RPMI8226 (cell line): ENCODE measurements at regions not wholly inside any gene's neighbourhood (a gene's known extent, or its start where the extent isn't known, plus 50 kb on each side); places are given as distances from the start of the nearest gene placed in this dataset.

Experiments
- DNase-seq: peaks from one replicate; pipeline ENCODE4 v3.0.0-alpha.2; 2015

GRCh38 chr11:134759274-134759673 lies 347.2 kb upstream of the B3GAT1 start:
- DNase-seq: no peak

- no peak for DNase-seq
Measured at GRCh38 chr11:134758342-134758931, 346.4 kb upstream of the B3GAT1 start.

DNA sequence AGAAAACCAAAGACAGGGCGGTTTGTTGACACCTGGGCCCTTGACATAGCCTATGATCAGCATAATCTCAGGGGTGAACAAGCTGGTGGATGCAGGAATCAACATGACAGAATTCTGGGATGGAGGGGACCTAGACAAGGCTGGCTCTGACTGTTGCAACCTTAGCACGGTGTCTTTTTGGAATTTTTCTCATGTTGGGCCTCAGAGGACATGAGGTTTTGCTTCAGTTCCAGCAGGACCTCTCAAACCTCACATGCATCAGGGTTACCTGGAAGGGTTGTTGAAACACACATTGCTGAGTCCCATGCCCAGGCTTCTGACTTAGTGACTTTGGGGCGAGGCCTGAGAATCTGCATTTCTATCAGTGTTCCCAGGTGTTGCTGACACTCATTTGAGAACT lies 345.6 kb upstream of the B3GAT1 start:
- no peak for DNase-seq

DNA sequence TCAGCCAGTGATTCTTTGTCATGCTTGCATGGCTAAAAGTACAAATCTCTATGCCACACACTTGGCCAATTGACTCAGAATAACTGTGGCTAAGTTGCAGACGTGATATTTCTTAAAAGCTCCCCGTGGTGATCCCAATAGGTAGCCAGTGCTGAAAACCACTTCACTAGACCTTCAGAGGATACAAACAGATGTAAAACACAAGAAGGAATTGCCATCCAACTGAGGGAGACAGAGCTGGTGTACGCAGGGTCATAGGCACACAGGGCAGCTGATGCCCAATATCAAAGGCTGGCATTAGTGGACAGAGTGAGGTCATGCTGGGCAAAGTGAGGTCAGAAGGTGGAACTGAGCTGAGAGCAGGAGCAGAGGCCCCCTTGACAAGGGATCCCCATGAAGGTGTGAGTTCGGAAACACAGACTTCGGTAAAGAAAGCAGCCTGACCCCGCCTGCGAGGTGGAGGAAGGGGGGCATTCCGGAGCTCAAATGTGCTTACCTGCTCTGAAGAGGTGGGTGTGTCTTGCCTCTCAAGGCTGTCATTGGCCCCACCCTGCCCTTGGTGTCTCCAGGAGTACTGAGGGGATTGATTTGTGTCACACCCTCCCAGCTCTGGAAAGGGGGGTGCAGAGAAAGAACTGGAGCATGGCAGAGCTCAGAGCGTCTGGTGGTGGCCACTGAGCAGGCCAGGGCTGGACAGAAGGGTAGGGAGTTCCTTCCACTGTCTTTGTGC lies 344.9 kb upstream of the B3GAT1 start:
- no peak for DNase-seq

- no peak for DNase-seq
Measured at GRCh38 chr11:134755535-134755934, 343.5 kb upstream of the B3GAT1 start.

GRCh38 chr11:134754521-134755198 lies 342.6 kb upstream of the B3GAT1 start:
- no peak for DNase-seq

GRCh38 chr11:134753771-134754520 lies 341.9 kb upstream of the B3GAT1 start:
- DNase-seq: no peak

DNA sequence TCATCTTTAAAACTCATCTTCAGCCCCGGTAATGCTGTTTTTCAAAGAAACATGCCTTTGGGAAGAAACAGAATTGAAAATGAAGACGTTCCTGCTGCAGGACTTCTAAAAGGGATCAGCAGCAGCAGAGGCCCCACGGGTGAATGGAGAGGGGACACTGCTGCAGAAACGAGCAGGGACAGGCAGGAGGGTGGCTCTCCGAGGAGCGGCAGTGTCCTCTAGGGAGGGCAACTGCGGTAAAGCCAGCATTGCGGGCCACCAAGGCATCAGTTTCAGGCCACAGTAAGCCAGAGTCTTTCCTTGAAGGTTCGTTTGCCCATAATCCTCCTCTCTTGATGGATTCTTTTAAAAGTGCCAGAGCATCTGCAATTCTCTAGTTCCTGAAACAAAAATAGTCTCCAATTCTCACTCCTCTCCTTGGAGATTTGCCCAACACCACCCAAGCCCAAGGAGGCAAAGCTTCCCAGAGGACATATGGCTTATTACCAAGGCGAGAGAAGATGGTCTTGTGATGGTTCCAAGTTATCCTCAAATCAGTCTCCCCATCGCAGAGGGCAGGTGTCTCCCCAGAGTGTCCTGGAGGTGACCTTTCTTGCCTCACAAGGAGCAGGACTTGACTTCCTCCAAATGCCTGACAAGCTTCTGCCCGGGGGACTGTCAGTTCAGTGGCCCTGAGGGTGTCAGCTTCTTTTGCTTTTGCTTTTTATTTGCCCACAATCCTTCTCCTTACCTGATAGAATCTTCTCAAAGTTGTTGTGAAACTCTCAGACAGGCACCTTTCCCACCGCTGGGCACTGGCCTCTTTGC lies 341.1 kb upstream of the B3GAT1 start:
- DNase-seq: no peak

- DNase-seq: no peak
Measured at GRCh38 chr11:134752526-134752925, 340.5 kb upstream of the B3GAT1 start.

DNA sequence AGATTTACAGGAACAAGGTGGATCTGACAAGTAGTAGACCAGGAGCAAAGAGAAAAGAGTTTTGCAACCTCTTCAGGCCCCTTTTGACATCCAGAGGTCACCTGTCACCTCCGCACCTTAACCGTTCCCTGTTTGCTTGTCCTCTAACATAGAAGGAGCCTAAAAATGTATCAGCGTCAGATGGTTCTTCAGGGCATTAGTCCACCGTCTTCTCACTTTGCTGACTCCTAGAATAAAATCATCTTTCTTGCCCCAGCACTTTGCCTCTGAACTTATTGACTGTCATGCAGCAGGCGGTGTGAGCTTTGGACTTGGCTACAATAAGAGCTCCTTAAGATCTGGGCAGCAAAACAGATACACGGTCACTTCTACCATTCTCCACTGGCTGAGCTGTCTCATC lies 339.7 kb upstream of the B3GAT1 start:
- no peak for DNase-seq

- no peak for DNase-seq
Measured at GRCh38 chr11:134751031-134751585, 339.1 kb upstream of the B3GAT1 start.

GRCh38 chr11:134750619-134751018 lies 338.6 kb upstream of the B3GAT1 start:
- no peak for DNase-seq

DNA sequence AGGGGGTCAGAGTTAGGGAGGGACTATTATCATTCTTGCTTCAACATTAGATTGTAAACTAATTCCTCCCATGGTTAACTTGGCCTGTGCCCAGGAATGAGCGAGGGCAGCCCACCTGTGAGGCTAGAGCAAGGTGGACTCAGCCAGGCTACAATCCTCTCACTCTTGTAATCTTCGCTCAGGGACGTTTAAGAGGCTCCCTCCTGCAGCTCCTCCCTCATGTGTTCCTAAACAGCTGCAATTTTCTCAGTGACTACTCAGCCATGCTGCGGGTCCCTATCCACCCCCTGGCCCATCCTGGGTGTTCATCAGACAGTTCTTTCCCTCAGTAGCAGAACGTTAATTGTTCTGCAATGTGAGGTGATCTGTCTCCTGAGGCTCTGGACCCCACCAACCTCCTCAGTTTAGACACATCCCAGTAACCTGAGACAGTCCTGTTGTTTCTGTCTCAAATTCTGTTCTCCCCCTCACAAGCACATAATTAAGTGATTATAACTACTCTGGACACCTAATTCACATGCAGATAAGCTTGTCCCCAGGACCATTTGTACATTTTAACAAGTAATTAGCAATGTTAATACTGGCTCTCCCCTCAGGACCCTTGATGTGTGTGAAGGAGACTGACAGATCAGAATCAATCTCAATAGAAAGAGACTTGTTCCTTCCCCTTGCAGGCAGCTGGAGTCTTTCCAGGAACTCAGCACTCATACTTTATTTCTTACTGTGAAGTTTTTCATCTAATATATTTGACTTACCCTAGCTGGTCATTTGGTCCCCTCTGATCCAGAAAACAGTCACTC lies 337.2 kb upstream of the B3GAT1 start:
- no peak for DNase-seq

DNA sequence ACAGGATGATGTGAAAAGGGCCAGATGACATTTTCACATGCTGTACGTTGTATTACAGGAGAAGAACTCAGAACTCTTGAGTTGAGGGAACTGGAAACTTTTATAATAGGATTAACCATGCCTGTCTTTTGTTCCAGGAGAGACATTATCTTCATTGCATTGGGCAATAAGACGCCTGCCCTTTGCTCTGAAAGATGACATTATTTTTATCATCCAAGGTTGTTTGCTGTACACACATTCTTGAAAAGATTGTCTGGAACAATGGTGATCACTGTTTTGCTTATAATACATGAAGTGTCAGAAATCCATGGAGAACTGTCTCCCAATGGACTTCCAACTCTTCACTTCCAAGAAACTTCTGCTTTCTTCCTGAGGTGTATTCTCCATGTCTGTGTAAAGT lies 334.6 kb upstream of the B3GAT1 start:
- DNase-seq: no peak

GRCh38 chr11:134745456-134745855 lies 333.4 kb upstream of the B3GAT1 start:
- DNase-seq: no peak

GRCh38 chr11:134743820-134744195 lies 331.8 kb upstream of the B3GAT1 start:
- DNase-seq: no peak

DNA sequence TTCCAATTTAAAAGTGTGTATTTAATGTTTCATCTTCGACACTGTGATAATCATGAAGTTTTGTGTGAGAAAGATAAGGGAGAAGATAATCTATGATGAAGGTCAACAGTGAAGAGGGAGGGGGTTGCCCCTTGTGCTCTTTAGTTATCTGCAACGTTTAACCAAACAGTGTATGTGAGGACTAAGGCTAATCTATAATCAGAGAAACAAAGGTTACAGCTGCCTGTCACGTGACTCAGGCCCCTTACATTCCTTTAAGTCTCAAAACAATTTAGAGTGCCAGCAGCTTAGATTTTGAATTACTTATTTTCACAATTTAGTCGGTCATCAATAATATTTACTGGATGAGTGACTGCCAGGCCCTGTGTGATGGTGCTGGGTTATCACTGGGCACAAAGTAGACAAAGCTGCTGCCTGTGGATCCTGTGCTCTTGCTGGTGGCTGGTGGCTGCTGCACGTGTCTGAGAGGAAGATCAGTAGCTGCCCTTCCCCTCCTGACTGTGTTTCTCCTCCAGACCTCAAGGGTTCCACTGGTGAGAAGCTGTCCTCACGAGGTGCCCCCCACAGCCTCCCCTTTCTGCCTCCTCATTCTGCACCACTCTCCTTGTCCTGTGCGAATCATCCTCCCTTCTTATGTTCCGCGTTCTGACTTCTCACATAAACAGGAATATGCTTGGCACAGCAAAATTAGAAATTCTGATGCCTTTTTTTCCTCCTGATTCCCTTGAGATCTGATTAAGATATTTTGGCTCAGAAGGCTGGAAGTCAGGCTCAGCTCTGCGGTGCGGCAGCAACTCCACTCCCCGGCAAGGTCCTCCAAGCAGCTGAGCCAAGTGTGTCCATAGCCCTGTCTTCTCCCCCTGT lies 331.1 kb upstream of the B3GAT1 start:
- DNase-seq: no peak

- no peak for DNase-seq
Measured at GRCh38 chr11:134742224-134742612, 330.2 kb upstream of the B3GAT1 start.

DNA sequence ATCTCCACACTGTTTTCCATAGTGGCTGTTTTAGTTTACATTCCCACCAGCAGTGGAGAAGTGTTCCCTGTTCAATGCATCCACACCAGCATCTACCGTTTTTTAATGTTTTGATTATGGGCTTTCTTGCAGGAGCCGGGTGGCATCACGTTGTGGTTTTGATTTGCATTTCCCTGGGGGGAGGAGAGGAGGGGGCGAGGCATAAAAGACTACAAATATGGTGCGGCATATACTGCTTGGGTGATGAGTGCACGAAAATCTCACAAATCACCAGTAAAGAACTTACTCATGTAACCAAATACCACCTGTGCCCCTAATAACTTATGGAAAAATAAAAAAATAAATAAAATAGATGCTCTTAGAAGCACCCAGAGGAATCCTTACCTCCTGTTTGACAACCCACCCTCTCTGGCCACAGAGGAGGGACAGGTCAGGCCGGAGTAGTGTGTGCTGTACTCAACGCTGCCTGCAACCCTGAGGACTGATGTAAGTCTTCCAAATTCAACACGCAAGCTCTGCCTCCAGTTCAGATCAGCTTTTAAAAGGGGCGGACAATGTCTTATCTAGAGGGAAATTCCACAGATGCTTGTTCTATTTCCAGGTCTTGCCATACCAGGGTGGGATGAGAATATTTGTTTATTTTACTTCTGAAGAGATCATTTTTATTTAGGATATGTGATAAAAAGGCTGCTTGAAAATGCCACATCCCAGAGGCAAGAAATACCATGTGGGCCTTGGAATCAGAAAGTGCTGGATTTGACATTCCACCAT lies 329.6 kb upstream of the B3GAT1 start:
- DNase-seq: no peak
